Heart right ventricle (tissue), 16 donors: ENCODE measurements at regions not wholly inside any gene's neighbourhood (a gene's known extent, or its start where the extent isn't known, plus 50 kb on each side); places are given as distances from the start of the nearest gene placed in this dataset.

Source experiments
- ATAC-seq, 8 donors: fragments of 200-7000 bp; cut with Tn5 transposase; one replicate each; pipeline ENCODE4 v1.9.1; 2020; ENCODE audit warnings: mild to moderate bottlenecking in 8 of 8, moderate library complexity in 8 of 8, moderate number of reproducible peaks in 1 of 8
- DNase-seq, 2 donors: peaks; one replicate each; pipeline ENCODE4 v3.0.0-alpha.2; 2020
- H3K27ac ChIP-seq, 10 donors: fragments of 200-600 bp; sonication (generic) in 2 of 10; one replicate each; pipeline versions ENCODE4 v1.5.0 to v1.8.0; 2020 to 2022; ENCODE audit warnings: mild to moderate bottlenecking in 3 of 10
- H3K27me3 ChIP-seq, 7 donors: fragments of 200-600 bp; one replicate each; pipeline ENCODE4 v1.8.0; 2021 to 2022; ENCODE audit warnings: mild to moderate bottlenecking in 2 of 7
- H3K36me3 ChIP-seq, 9 donors: fragments of 200-600 bp; sonication (generic) in 1 of 9; one replicate each; pipeline versions ENCODE4 v1.5.0 to v1.8.0; 2020 to 2022; ENCODE audit warnings: mild to moderate bottlenecking in 2 of 9
- H3K4me1 ChIP-seq, 9 donors: fragments of 200-600 bp; sonication (generic) in 1 of 9; one replicate each; pipeline versions ENCODE4 v1.5.0 to v1.8.0; 2020 to 2022; ENCODE audit warnings: mild to moderate bottlenecking in 4 of 9
- H3K4me3 ChIP-seq, 10 donors: fragments of 200-600 bp; sonication (generic) in 2 of 10; one replicate each; pipeline versions ENCODE4 v1.5.0 to v1.8.0; 2020 to 2022; ENCODE audit warnings: mild to moderate bottlenecking in 7 of 10, moderate library complexity in 2 of 10
- H3K9me3 ChIP-seq, 11 donors: fragments of 200-600 bp in 10 of 11; sonication (generic) in 2 of 11; one replicate each; pipeline versions ENCODE4 v1.5.0 to v1.8.0; 2013 to 2022; ENCODE audit warnings: mild to moderate bottlenecking in 2 of 11, control low read depth in 1 of 11, moderate library complexity in 1 of 11
- CTCF ChIP-seq, 9 donors: fragments of 200-600 bp; sonication (generic) in 2 of 9; IDR thresholded peaks; one replicate each; pipeline versions ENCODE4 v1.5.0 to v1.8.0; 2021 to 2022; ENCODE audit warnings: antibody characterized with exemption in 9 of 9, mild to moderate bottlenecking in 5 of 9, moderate library complexity in 1 of 9
- WGBS, 2 donors: extraction: QIAGEN DNeasy Blood & Tissue Kit; methylation state at CpG; one replicate each; pipeline ENCODE4 v1.1.7; 2013; ENCODE audit warnings: inconsistent platforms in 1 of 2; 5-methylcytosine and 5-hydroxymethylcytosine counted together
- intact Hi-C, 10 donors: fragments of 100-400 bp; cut with DNase I; formaldehyde crosslinking; loops; one replicate each; pipeline versions ENCODE4 v1.11.1 to v1.14.2; 2022
- donor health status: Arrhythmogenic right ventricular cardiomyopathy.
- donor health status: ischemic (EF 13 %, LVEDD 7.1; RV severe dilation, severe dysfunction).
- donor health status: healthy with polysubstance abuse.
- donor health status: DM: no; HTN: yes; CAD: no.
- donor health status: DM: no; HTN: no; CAD: no.
- donor health status: ischemic (EF 25% LVEDD 6.9; RV normal size, moderate dysfunction).
- donor health status: ischemic (EF 25% LVEDD 5.7; RV mildly dilated, moderate dysfunction).
- donor health status: healthy.
- donor health status: DM: yes; HTN: yes; CAD: no.
- donor health status: Ischemic cardiomyopathy.
- donor health status: ischemic (EF 35%, LVEDD 5.7; RV mildly dilated, moderate dysfunction).
- donor health status: nonischemic (EF 11% LVEDD 7.7; RV severe dilation, severe dysfunction).
- donor health status: DM: yes; HTN: yes; CAD: no.
- donor health status: PGD.
- donor health status: ischemic (EF 29% LVEDD 5.4; RV normal size, mild dysfunction).
- donor health status: nonischemic (EF 23%, LVEDD 6.1; RV moderate dilation, normal function).

DNA sequence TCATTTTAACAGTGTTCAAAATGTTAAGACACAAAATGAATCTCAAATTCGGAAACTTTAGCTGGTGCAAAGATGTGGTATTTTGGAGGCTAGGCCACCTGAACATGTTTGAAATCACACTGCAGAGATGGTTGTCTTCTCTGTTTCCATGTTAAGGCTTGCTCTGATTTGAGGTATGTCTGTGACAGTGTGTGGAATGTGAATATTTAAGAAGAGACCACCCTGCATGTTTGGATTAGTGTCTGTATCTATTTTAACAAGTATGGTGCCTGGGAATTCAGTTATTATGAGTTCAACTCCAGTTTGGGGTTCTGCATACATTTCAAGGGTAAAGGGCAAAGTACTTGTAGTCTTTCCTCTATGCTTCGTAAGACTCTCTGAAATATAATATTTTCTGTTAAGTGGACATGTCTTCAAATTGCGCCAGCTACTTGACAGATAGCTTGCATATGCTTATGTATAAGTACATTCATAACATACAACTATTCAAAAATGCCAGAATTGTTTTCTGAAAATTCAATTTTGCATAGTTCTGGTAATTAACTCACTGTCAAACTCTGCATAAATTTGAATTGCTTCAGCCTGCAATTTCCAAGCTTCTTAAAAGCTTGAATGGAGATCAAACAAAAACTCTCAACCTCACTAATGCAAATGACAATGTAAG lies 424.0 kb downstream of the ADAMTS20 start:
- H3K4me1 ChIP-seq, result no peaks in the 10 kb centered on the region
- ATAC-seq, result no peak
- H3K4me3 ChIP-seq, result no peak overlapping the region
- no peak for DNase-seq
- intact Hi-C loops, result no loop called here
- no peaks in the 10 kb centered on the region for H3K9me3 ChIP-seq
- no peak for TF ChIP-seq CTCF (IDR thresholded peaks at IDR 0.05)
- WGBS, 2 donors, result 93 to 96% methylated on average over 3 of the region's 3 CpGs
- H3K27ac ChIP-seq, result no peak overlapping the region
- H3K36me3 ChIP-seq, result no peaks in the 10 kb centered on the region
- H3K27me3 ChIP-seq, result no peaks in the 10 kb centered on the region

DNA sequence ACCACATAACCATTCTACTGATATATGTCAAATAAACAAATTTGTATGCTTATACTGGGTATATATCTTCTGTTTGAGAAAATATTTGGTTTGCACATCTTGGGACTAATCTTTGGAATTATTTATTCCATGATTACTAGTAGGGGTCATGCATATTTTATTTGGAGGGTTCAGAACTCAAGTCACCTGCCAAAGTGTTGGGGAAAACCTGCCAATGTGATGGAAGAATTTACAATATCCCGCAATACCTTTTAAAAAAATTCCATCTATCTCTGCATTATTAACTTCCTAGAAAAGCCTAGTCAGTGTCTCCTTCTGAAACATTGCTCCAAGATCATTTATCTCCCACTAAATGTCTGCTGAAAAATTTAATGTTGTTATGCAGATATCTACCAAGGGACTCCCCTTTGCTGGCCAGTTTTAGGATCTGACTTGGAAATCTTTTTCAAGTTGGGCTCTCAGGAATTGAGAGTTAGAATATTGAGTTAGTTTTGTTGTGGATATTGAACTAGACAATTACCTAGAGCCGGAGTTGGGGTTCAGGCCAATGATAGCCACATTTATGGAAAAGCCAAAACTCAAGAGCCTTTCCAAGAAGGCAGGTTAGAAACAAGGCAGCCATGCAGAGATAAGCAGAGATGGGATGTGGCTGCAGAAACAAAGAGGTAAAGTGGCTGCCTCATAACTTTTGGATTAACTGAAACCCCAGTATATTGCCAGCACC lies 425.2 kb downstream of the ADAMTS20 start:
- WGBS, 2 donors, result 93 to 97% methylated on average over 2 of the region's 2 CpGs

GRCh38 chr12:43123461-43123860 lies 428.5 kb downstream of the ADAMTS20 start:
- H3K27ac ChIP-seq, result no peak overlapping the region
- ATAC-seq (no peak), DNase-seq (no peak)
- H3K36me3 ChIP-seq, result no peaks in the 10 kb centered on the region
- H3K9me3 ChIP-seq, result peaks cover 0 to 7% (median 0%) of the 10 kb centered on the region in 11 donors
- TF ChIP-seq CTCF (IDR thresholded peaks at IDR 0.05), result no peak
- no peaks in the 10 kb centered on the region for H3K27me3 ChIP-seq
- H3K4me3 ChIP-seq, result no peak overlapping the region
- no peaks in the 10 kb centered on the region for H3K4me1 ChIP-seq
- intact Hi-C loops, result no loop called here

More for the DNA sequence above, 425.2 kb downstream of the ADAMTS20 start:
- no peak for TF ChIP-seq CTCF (IDR thresholded peaks at IDR 0.05)
- Histone ChIP-seq H3K27me3 (no peaks in the 10 kb centered on the region), H3K9me3 (no peaks in the 10 kb centered on the region), H3K27ac (no peak overlapping the region), H3K4me3 (no peak overlapping the region), H3K36me3 (no peaks in the 10 kb centered on the region), H3K4me1 (no peaks in the 10 kb centered on the region)
- DNase-seq (no peak), ATAC-seq (no peak)
- intact Hi-C loops, result no loop called here

DNA sequence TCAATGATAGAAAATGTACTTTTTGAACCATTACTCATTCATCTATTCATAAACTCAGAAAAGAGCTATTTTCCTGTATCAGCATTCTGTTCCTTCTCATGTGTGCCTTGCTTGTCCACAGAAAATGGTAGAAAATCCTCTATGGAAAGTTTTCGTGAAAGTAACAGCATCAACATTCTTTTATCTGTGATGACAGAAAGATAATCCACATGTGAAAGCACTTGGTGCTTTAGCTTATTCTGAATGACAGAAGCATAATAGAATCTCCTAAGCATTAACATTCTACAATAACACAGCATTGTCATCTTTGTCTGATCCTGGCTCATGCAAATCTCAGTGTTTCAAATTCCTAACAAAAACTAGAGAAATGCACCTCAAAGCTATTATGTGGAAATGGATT lies 431.9 kb downstream of the ADAMTS20 start:
- no peaks in the 10 kb centered on the region for H3K36me3 ChIP-seq
- no peak for ATAC-seq
- H3K27ac ChIP-seq, result no peak overlapping the region
- 72 to 81% methylated on average over 1 of the region's 1 CpG for WGBS, 2 donors
- DNase-seq, result no peak
- H3K9me3 ChIP-seq, result peaks cover 0 to 7% (median 0%) of the 10 kb centered on the region in 11 donors
- no peak overlapping the region for H3K4me3 ChIP-seq
- intact Hi-C loops, result no loop called here
- TF ChIP-seq CTCF (IDR thresholded peaks at IDR 0.05), result no peak
- no peaks in the 10 kb centered on the region for H3K27me3 ChIP-seq
- H3K4me1 ChIP-seq, result no peaks in the 10 kb centered on the region
